K562 (cell line): ENCODE measurements at regions not wholly inside any gene's neighbourhood (a gene's known extent, or its start where the extent isn't known, plus 50 kb on each side); places are given as distances from the start of the nearest gene placed in this dataset.
A peak's percentile ranks its signal among the peaks of the same experiment; 100 is the strongest.

Experiments used
- CEBPZ ChIP-seq: fragments of 150-350 bp; IDR thresholded peaks from 2 replicates; pipeline ENCODE4 v1.6.1; 2014; ENCODE audit warnings: low read depth, mild to moderate bottlenecking, low read length, borderline replicate concordance
- E2F6 ChIP-seq, 2 experiments: IDR thresholded peaks; 2 replicates each; pipeline ENCODE4 v1.6.1; 2011; ENCODE audit warnings: borderline replicate concordance in 1 of 2, control low read depth in 1 of 2, low read depth in 1 of 2, low read length in 1 of 2, mild to moderate bottlenecking in 1 of 2, mixed read lengths in 1 of 2, moderate library complexity in 1 of 2; ENCODE audit not compliant: insufficient read depth in 1 of 2, insufficient read length in 1 of 2, poor library complexity in 1 of 2, severe bottlenecking in 1 of 2; ENCODE audit errors: extremely low read depth in 1 of 2
- FOXA1 ChIP-seq: fragments of 450-650 bp; IDR thresholded peaks from 2 replicates; pipeline ENCODE4 v1.6.1; 2016; ENCODE audit warnings: mild to moderate bottlenecking, borderline replicate concordance
- KDM2B ChIP-seq: fragments of 250-450 bp; sonication (Bioruptor Pico); IDR thresholded peaks from 2 replicates; pipeline ENCODE4 v1.8.0; 2021; ENCODE audit warnings: mild to moderate bottlenecking, moderate library complexity
- LCOR ChIP-seq: sonication (generic); formaldehyde crosslinking; IDR thresholded peaks from 2 replicates; pipeline ENCODE4 v1.8.0; 2022; ENCODE audit warnings: mild to moderate bottlenecking, missing genetic modification reagents
- POLR3G ChIP-seq: IDR thresholded peaks from 2 replicates; pipeline ENCODE4 v1.6.1; 2011; ENCODE audit not compliant: insufficient read length, insufficient replicate concordance; ENCODE audit errors: extremely low read depth
- SLC30A9 ChIP-seq: fragments of 250-450 bp; sonication (Bioruptor Pico); IDR thresholded peaks from 2 replicates; pipeline ENCODE4 v1.8.0; 2022; ENCODE audit warnings: mild to moderate bottlenecking, moderate library complexity
- TARDBP ChIP-seq: fragments of 450-650 bp; IDR thresholded peaks from 2 replicates; pipeline ENCODE4 v1.6.1; 2016
- TCF15 ChIP-seq: fragments of 250-450 bp; sonication (Bioruptor Pico); IDR thresholded peaks from 2 replicates; pipeline ENCODE4 v1.8.0; 2022; ENCODE audit warnings: moderate library complexity, mild to moderate bottlenecking, inconsistent platforms
- ZBTB17 ChIP-seq: fragments of 450-650 bp; formaldehyde crosslinking; IDR thresholded peaks from 2 replicates; pipeline ENCODE4 v1.4.0; 2020; ENCODE audit warnings: mild to moderate bottlenecking
- ZNF277 ChIP-seq: fragments of 250-450 bp; sonication (Bioruptor Pico); IDR thresholded peaks from 2 replicates; pipeline ENCODE4 v1.8.0; 2022; ENCODE audit warnings: inconsistent platforms, mild to moderate bottlenecking, moderate library complexity, borderline replicate concordance
- ZNF280A ChIP-seq: fragments of 450-650 bp; IDR thresholded peaks from 2 replicates; pipeline ENCODE4 v1.6.1; 2018; ENCODE audit warnings: mild to moderate bottlenecking, low read depth; ENCODE audit not compliant: partially characterized antibody
- ZNF655 ChIP-seq: fragments of 250-450 bp; sonication (Bioruptor Pico); IDR thresholded peaks from 2 replicates; pipeline ENCODE4 v1.5.0; 2021
- ZNF707 ChIP-seq: fragments of 250-450 bp; sonication (Bioruptor Pico); conservative IDR thresholded peaks from 2 replicates; pipeline ENCODE4 v1.8.0; 2022; ENCODE audit warnings: inconsistent platforms, mild to moderate bottlenecking, moderate library complexity
- ZNF740 ChIP-seq, 3 experiments: fragments of 200-800 bp in 1 of 3; sonication (Bioruptor generic) in 1 of 3; sonication (generic) in 1 of 3; formaldehyde crosslinking in 1 of 3; IDR thresholded peaks; 2 replicates each; pipeline versions ENCODE4 v1.6.1 to v1.8.0; 2016 to 2022; ENCODE audit warnings: mild to moderate bottlenecking in 2 of 3, missing compliant biosample characterization in 2 of 3, missing genetic modification characterization in 2 of 3, missing genetic modification reagents in 1 of 3
- ZNF79 ChIP-seq: fragments of 250-450 bp; sonication (Bioruptor Pico); IDR thresholded peaks from 2 replicates; pipeline ENCODE4 v1.4.0; 2020; ENCODE audit warnings: low read depth, mild to moderate bottlenecking, moderate library complexity

GRCh38 chr7:84912993-84913635 lies 273.7 kb downstream of the SEMA3D start (continued):
- TF ChIP-seq ZNF655, result no peak
- TF ChIP-seq ZNF740 (CRISPR knock-in tag; IDR thresholded peaks at IDR 0.05), result no peak
- TF ChIP-seq ZNF740 (tag; IDR thresholded peaks at IDR 0.05), result peak in 1 of 2 experiments; percentile 95; a peak in 2 of 4 replicates
- no peak for TF ChIP-seq LCOR
- peak; percentile 88 for TF ChIP-seq ZBTB17 (CRISPR knock-in tag)
- no peak for TF ChIP-seq ZNF277 (CRISPR knock-in tag)
- no peak for TF ChIP-seq CEBPZ
- TF ChIP-seq TCF15 (CRISPR knock-in tag), result no peak
- no peak for TF ChIP-seq FOXA1
- no peak for TF ChIP-seq ZNF280A
- TF ChIP-seq POLR3G, result no peak
- TF ChIP-seq TARDBP, result no peak
- TF ChIP-seq ZNF79, result peak; percentile 82
- TF ChIP-seq KDM2B (CRISPR knock-in tag), result no peak
- no peak for TF ChIP-seq SLC30A9 (CRISPR knock-in tag)
- TF ChIP-seq ZNF707 (CRISPR knock-in tag), result peak; percentile 67
- no peak for TF ChIP-seq E2F6 (IDR thresholded peaks at IDR 0.05; ENCODE audit: borderline replicate concordance in 1 of 2, extremely low read depth in 1 of 2, insufficient read depth in 1 of 2, insufficient read length in 1 of 2, low read depth in 1 of 2, low read length in 1 of 2, poor library complexity in 1 of 2, severe bottlenecking in 1 of 2)
